Small intestine (tissue), 7 donors: ENCODE measurements at regions not wholly inside any gene's neighbourhood (a gene's known extent, or its start where the extent isn't known, plus 50 kb on each side); places are given as distances from the start of the nearest gene placed in this dataset.

Experiments used
- DNase-seq, 2 donors: peaks; one replicate each; pipeline versions ENCODE4 v3.0.0 to v3.0.0-alpha.2; 2013
- FAIRE-seq: peaks from 2 replicates; lab custom pipeline; 2012; peaks lifted over from hg19 to GRCh38; lab: Jason Lieb, UNC
- H3K27ac ChIP-seq, 3 donors: one replicate each; pipeline ENCODE4 v1.5.1; 2013; ENCODE audit warnings: low read length in 2 of 3, mild to moderate bottlenecking in 2 of 3, control low read depth in 1 of 3, inconsistent platforms in 1 of 3, low read depth in 1 of 3, moderate library complexity in 1 of 3
- H3K27me3 ChIP-seq, 3 donors: one replicate each; pipeline ENCODE4 v1.6.1; 2013; ENCODE audit warnings: low read length in 3 of 3, inconsistent platforms in 1 of 3; ENCODE audit not compliant: control insufficient read depth in 3 of 3, insufficient read depth in 3 of 3
- H3K36me3 ChIP-seq, 3 donors: one replicate each; pipeline ENCODE4 v1.6.1; 2013; ENCODE audit warnings: low read length in 3 of 3, inconsistent platforms in 1 of 3, low read depth in 1 of 3, mild to moderate bottlenecking in 1 of 3, moderate library complexity in 1 of 3; ENCODE audit not compliant: control insufficient read depth in 3 of 3, insufficient read depth in 2 of 3
- H3K4me1 ChIP-seq, 3 donors: one replicate each; pipeline ENCODE4 v1.6.1; 2013; ENCODE audit warnings: low read length in 2 of 3, inconsistent platforms in 1 of 3, low read depth in 1 of 3, mild to moderate bottlenecking in 1 of 3, moderate library complexity in 1 of 3; ENCODE audit not compliant: control insufficient read depth in 3 of 3, insufficient read depth in 2 of 3
- H3K4me3 ChIP-seq, 3 donors: one replicate each; pipeline ENCODE4 v1.5.1; 2013; ENCODE audit warnings: low read length in 3 of 3, control low read depth in 1 of 3, inconsistent platforms in 1 of 3, low read depth in 1 of 3, mild to moderate bottlenecking in 1 of 3, moderate library complexity in 1 of 3
- H3K9me3 ChIP-seq, 2 donors: one replicate each; pipeline ENCODE4 v1.6.1; 2013; ENCODE audit warnings: low read depth in 1 of 2, low read length in 1 of 2; ENCODE audit not compliant: control insufficient read depth in 2 of 2, insufficient read depth in 1 of 2
- WGBS, 3 donors: extraction: QIAGEN DNeasy Blood & Tissue Kit; methylation state at CpG; one replicate each; pipeline ENCODE4 v1.1.7; 2013; 5-methylcytosine and 5-hydroxymethylcytosine counted together
- donor health status: healthy with polysubstance abuse.
- donor health status: control.
- donor health status: control.
- donor health status: Bipolar disorder and iron deficiency.
- donor health status: healthy.

- WGBS, 3 donors, result 54 to 64% (median 64%) methylated on average over 4 of the region's 4 CpGs
Measured at GRCh38 chr10:93166134-93166533, 92.4 kb downstream of the CYP26A1 start.

GRCh38 chr10:93171837-93172236 is 98.1 kb downstream of the CYP26A1 start:
- Histone ChIP-seq H3K4me1 (peaks cover 0 to 18% (median 0%) of the 10 kb centered on the region in 3 donors), H3K27me3 (no peaks in the 10 kb centered on the region), H3K9me3 (no peaks in the 10 kb centered on the region), H3K4me3 (no peak overlapping the region), H3K36me3 (no peaks in the 10 kb centered on the region), H3K27ac (no peak overlapping the region)
- DNase-seq, result no peak
- peak; percentile 23 for FAIRE-seq

More at GRCh38 chr10:93166134-93166533, 92.4 kb downstream of the CYP26A1 start:
- no peak overlapping the region for H3K27ac ChIP-seq
- H3K27me3 ChIP-seq, result no peaks in the 10 kb centered on the region
- no peaks in the 10 kb centered on the region for H3K4me1 ChIP-seq
- no peak for FAIRE-seq
- H3K4me3 ChIP-seq, result no peak overlapping the region
- H3K9me3 ChIP-seq, result no peaks in the 10 kb centered on the region
- no peak for DNase-seq
- H3K36me3 ChIP-seq, result no peaks in the 10 kb centered on the region

- no peaks in the 10 kb centered on the region for H3K9me3 ChIP-seq
- peaks cover 0 to 18% (median 0%) of the 10 kb centered on the region in 3 donors for H3K4me1 ChIP-seq
- H3K4me3 ChIP-seq, result no peak overlapping the region
- DNase-seq (peak in 1 of 2 donors; percentile 78), FAIRE-seq (no peak)
- WGBS, 3 donors, result 37 to 53% (median 42%) methylated on average over 10 of the region's 10 CpGs
- no peaks in the 10 kb centered on the region for H3K36me3 ChIP-seq
- H3K27ac ChIP-seq, result peak overlapping the region in 1 of 3 donors; percentile 25
- H3K27me3 ChIP-seq, result no peaks in the 10 kb centered on the region
Measured at GRCh38 chr10:93173967-93174845, 100.5 kb downstream of the CYP26A1 start.

- no peak for DNase-seq
- 84 to 90% (median 89%) methylated on average over 6 of the region's 6 CpGs for WGBS, 3 donors
- no peaks in the 10 kb centered on the region for H3K9me3 ChIP-seq
- no peak overlapping the region for H3K27ac ChIP-seq
- H3K4me1 ChIP-seq, result peaks cover 0 to 18% (median 0%) of the 10 kb centered on the region in 3 donors
- FAIRE-seq, result no peak
- H3K36me3 ChIP-seq, result no peaks in the 10 kb centered on the region
- H3K4me3 ChIP-seq, result no peak overlapping the region
- H3K27me3 ChIP-seq, result no peaks in the 10 kb centered on the region
Measured at GRCh38 chr10:93175490-93175889, 101.8 kb downstream of the CYP26A1 start.

- Histone ChIP-seq H3K36me3 (no peaks in the 10 kb centered on the region), H3K27me3 (no peaks in the 10 kb centered on the region), H3K27ac (no peak overlapping the region), H3K4me3 (no peak overlapping the region), H3K4me1 (peaks cover 0 to 18% (median 0%) of the 10 kb centered on the region in 3 donors), H3K9me3 (no peaks in the 10 kb centered on the region)
- FAIRE-seq (no peak), DNase-seq (peak in 1 of 2 donors; percentile 8)
Measured at GRCh38 chr10:93177511-93177910, 103.8 kb downstream of the CYP26A1 start.

- no peak overlapping the region for H3K27ac ChIP-seq
- no peaks in the 10 kb centered on the region for H3K9me3 ChIP-seq
- no peak overlapping the region for H3K4me3 ChIP-seq
- FAIRE-seq (no peak), DNase-seq (no peak)
- no peaks in the 10 kb centered on the region for H3K27me3 ChIP-seq
- H3K36me3 ChIP-seq, result no peaks in the 10 kb centered on the region
- H3K4me1 ChIP-seq, result peaks cover 0 to 18% (median 0%) of the 10 kb centered on the region in 3 donors
Measured at GRCh38 chr10:93178226-93178625, 104.5 kb downstream of the CYP26A1 start.

- no peak for DNase-seq
- Histone ChIP-seq H3K9me3 (no peaks in the 10 kb centered on the region), H3K27ac (peak overlapping the region in 1 of 3 donors; percentile 2), H3K27me3 (no peaks in the 10 kb centered on the region), H3K4me1 (no peaks in the 10 kb centered on the region), H3K4me3 (no peak overlapping the region), H3K36me3 (no peaks in the 10 kb centered on the region)
- WGBS, 3 donors, result 58 to 95% (median 80%) methylated on average over 14 of the region's 14 CpGs
- no peak for FAIRE-seq
Measured at GRCh38 chr10:93180482-93180931, 106.8 kb downstream of the CYP26A1 start.

- H3K36me3 ChIP-seq, result no peaks in the 10 kb centered on the region
- no peak overlapping the region for H3K27ac ChIP-seq
- no peaks in the 10 kb centered on the region for H3K4me1 ChIP-seq
- no peaks in the 10 kb centered on the region for H3K9me3 ChIP-seq
- no peak for DNase-seq
- H3K27me3 ChIP-seq, result no peaks in the 10 kb centered on the region
- FAIRE-seq, result no peak
- H3K4me3 ChIP-seq, result no peak overlapping the region
- WGBS, 3 donors, result 79 to 89% (median 81%) methylated on average over 8 of the region's 8 CpGs
Measured at GRCh38 chr10:93181271-93182048, 107.8 kb downstream of the CYP26A1 start.
